22Rv1 (cell line): ENCODE measurements at regions not wholly inside any gene's neighbourhood (a gene's known extent, or its start where the extent isn't known, plus 50 kb on each side); places are given as distances from the start of the nearest gene placed in this dataset.

Experiments used
- H3K27ac ChIP-seq: fragments of 450-650 bp; 2 replicates; pipeline ENCODE4 v1.5.1; 2017
- ZFX ChIP-seq: fragments of 450-650 bp; IDR thresholded peaks from 2 replicates; pipeline ENCODE4 v1.6.1; 2017; ENCODE audit warnings: antibody characterized with exemption, borderline replicate concordance
- TF ChIP-seq, protein P1 (sequence below): fragments of 450-650 bp; IDR thresholded peaks from 2 replicates; pipeline ENCODE4 v1.5.1; 2017; ENCODE audit warnings: mild to moderate bottlenecking

DNA sequence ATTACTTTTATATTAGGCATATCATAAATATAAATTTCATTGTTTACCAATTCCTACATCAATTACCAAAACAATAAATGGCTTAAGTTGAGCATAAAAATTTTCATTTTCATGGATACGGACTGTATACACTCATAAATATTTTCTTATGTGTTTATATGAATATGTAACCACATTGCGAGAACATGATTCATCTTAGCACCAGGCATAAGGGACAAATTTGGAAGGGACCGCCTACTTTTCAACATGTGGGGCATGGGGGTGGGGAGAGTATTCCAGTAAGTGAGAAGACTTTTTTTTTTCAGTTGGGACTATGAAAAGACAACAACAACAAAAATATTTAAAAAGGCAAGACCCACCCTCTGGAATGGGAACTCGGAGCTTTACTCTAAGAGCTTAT is 296.1 kb downstream of the RAB38 start:
- H3K27ac ChIP-seq = no peak overlapping the region
- TF ChIP-seq ZFX = no peak
- TF ChIP-seq, protein P1, sequence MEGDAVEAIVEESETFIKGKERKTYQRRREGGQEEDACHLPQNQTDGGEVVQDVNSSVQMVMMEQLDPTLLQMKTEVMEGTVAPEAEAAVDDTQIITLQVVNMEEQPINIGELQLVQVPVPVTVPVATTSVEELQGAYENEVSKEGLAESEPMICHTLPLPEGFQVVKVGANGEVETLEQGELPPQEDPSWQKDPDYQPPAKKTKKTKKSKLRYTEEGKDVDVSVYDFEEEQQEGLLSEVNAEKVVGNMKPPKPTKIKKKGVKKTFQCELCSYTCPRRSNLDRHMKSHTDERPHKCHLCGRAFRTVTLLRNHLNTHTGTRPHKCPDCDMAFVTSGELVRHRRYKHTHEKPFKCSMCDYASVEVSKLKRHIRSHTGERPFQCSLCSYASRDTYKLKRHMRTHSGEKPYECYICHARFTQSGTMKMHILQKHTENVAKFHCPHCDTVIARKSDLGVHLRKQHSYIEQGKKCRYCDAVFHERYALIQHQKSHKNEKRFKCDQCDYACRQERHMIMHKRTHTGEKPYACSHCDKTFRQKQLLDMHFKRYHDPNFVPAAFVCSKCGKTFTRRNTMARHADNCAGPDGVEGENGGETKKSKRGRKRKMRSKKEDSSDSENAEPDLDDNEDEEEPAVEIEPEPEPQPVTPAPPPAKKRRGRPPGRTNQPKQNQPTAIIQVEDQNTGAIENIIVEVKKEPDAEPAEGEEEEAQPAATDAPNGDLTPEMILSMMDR = no peak

DNA sequence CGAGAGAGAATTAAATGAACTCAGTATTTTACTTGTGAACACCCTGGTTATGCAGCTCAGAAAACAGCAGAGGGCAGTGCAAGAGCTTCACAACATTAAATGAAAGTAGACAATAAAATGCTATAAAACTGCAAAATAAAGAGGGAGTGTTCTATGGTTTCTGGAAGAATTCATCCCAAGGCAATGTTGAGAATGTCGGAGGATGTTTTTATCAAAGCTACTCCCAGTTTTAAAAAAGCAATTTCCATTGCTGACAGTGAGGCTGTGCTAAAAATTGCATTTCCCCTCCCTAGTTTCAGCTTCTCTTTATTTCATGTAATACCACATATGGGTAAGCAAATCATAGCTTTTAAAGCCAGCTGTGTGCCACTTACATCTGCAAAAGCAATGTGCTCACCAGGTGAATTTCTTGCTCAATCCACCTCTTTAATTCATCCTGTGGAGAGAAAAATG is 296.8 kb downstream of the RAB38 start:
- H3K27ac ChIP-seq = no peak overlapping the region
- no peak for TF ChIP-seq ZFX
- TF ChIP-seq, protein P1 = peak; percentile 74

DNA sequence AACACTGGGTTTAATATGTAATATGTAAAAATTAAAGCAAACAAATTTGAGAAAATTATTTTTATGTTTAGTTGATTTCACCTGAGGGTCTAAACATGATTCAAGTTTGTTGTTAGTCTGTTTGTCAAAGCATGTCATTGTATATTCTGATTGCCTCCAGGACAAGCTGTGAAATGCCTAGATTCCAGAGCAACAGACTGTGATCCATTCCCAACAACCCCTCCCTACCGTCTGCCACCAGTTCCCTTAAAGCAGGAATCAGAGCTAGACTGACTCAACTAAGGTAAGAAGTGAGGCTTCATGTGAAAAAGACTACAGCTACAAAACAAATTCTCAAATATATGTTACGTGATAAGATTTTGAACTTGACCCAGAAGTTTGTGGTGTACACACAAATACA is 304.2 kb downstream of the RAB38 start:
- no peak for TF ChIP-seq ZFX
- TF ChIP-seq, protein P1 = no peak
- H3K27ac ChIP-seq = no peak overlapping the region

DNA sequence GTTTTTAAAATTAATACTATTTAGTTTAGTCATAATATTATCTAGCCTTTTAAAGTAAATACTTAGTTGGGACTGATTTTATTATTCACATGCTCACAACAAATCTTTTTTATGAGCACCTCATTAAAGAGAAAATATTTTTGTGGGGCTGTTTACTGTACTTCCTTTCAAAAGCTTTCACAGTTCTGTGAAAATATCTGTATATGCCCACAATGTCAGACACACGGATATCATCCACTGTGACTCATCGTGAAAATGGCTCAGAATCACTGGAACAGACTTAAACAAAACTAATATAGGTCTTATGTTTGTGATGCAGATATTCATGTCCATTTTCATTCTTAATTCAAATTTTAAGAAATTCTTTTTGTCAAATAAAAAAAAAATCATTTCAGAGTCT is 305.2 kb downstream of the RAB38 start:
- TF ChIP-seq, protein P1 = no peak
- no peak for TF ChIP-seq ZFX
- no peak overlapping the region for H3K27ac ChIP-seq

DNA sequence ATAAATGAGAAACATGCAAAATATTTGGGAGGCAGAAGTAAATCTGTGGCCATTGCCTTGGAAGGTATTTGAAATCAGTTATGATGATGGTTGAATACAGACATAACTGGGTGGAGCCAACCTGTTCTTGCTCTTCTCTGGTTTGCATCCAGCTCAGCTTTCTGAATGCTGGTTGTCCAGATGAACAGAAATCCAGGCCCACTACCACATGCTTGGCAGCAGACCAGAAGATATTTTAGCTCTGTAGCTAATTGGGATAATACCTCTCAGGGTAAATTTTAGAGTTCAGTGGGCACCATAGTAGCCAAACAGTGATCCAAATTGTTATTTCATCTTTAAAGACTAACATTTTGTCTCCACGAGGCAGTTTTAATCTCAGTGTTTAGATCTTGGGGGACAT is 308.3 kb downstream of the RAB38 start:
- H3K27ac ChIP-seq = no peak overlapping the region
- no peak for TF ChIP-seq ZFX
- TF ChIP-seq, protein P1 = no peak

DNA sequence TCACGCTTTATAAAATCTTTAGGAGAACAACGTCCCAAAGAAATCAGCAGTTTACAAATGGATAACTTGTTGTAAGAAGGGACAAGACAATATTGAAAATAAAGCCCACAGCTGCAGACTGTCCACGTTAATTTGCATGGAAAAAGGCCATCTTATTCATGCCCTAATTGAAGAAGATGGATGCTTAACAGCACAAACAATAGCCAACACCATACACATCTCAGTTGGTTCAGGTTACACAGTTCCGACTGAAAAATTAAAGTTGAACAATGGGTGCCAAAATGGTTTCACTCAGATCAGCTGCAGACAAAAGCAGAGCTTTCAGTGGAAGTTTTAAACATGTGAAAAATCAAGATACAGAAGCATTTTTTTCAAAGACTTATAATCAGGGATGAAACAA is 314.2 kb downstream of the RAB38 start:
- no peak overlapping the region for H3K27ac ChIP-seq
- no peak for TF ChIP-seq ZFX
- TF ChIP-seq, protein P1 = no peak

DNA sequence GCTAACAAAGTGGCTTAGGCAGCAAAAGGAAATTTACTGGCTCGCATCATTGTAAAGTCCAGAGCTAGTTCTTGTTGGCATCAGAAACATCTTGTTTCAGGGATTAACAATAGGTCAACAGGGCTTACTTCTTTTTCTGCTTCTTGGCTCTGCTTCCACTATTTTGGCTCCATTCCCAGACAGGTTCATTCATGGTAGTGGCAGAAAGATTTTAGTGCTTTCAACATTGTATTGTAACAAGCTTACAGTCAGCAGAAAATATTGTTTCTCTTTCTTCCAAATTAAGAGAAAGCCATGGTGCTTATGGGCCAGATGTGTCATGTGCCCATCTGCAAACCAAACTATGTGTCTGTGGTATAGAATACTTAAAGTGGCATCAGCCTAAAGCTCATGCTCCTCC is 315.6 kb downstream of the RAB38 start:
- H3K27ac ChIP-seq = no peak overlapping the region
- no peak for TF ChIP-seq ZFX
- TF ChIP-seq, protein P1 = no peak

DNA sequence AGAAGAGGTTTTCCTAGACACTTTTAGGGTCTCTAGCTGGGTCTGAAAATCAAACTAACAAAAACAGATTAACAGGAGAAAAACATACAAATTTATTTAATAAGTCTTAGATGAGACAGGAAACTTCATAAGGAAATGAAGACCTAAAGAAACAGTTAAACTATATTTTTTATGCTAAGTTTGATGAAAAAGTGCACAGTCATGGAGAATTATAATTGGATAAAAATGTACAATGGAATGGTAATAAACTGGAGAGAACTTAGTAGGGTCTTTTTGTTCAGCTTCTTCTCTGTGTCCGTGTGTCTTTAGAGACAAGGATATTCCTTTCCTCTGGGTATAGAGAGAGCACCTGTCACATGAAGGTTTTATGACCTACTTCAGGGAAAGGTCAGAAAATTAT is 323.4 kb downstream of the RAB38 start:
- TF ChIP-seq ZFX = no peak
- TF ChIP-seq, protein P1 = no peak
- H3K27ac ChIP-seq = no peak overlapping the region
